GM21515 (cell line): ENCODE measurements at regions not wholly inside any gene's neighbourhood (a gene's known extent, or its start where the extent isn't known, plus 50 kb on each side); places are given as distances from the start of the nearest gene placed in this dataset.
"Not testable (repeated sequence)": the region's sequence is repeated elsewhere in the genome, so short reads cannot be mapped to it uniquely, and the experiment has no call there.

Experiments
- ATAC-seq: cut with Tn5 transposase; IDR thresholded peaks from one replicate; pipeline ENCODE4 v1.9.1; 2021; ENCODE audit not compliant: unreplicated experiment

- no peak for ATAC-seq
Measured at GRCh38 chr5:57002959-57003485, 51.1 kb upstream of the MIER3 start.

DNA sequence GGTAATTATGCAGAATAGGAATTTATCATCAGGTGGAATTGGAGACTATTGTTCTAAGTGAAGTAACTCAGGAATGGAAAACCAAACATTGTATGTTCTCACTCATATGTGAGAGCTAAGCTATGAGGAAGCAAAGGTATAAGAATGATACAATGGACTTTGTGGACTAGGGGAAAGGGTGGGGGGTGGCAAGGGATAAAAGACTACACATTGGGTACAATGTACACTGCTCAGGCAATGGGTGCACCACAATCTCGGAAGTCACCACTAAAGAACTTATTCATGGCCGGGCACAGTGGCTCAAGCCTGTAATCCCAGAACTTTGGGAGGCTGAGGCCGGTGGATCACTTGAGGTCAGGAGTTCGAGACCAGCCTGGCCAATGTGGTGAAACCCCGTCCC, 51.6 kb upstream of the MIER3 start:
- ATAC-seq: not testable (repeated sequence)

- no peak for ATAC-seq
Measured at GRCh38 chr5:57004800-57005199, 52.9 kb upstream of the MIER3 start.

GRCh38 chr5:57007344-57007743, 55.4 kb upstream of the MIER3 start:
- peak; percentile 75 for ATAC-seq

DNA sequence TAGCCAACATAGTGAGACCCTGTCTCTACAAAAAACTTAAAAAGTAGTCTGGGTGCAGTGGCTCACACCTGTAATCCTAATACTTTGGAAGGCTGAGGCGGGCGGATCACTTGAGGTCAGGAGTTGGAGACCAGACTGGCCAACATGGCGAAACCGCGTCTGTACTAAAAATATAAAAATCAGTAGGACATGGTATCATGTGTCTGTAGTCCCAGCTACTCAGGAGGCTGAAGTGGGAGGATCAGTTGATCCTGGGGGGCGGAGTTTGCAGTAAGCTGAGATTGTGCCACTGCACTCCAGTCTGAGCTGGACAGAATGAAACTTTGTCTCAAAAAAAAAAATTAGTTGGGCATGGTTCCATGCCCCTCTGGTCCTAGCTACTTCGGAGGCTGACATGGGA, 57.9 kb upstream of the MIER3 start:
- ATAC-seq: no peak

GRCh38 chr5:57010786-57011185, 58.9 kb upstream of the MIER3 start:
- no peak for ATAC-seq

DNA sequence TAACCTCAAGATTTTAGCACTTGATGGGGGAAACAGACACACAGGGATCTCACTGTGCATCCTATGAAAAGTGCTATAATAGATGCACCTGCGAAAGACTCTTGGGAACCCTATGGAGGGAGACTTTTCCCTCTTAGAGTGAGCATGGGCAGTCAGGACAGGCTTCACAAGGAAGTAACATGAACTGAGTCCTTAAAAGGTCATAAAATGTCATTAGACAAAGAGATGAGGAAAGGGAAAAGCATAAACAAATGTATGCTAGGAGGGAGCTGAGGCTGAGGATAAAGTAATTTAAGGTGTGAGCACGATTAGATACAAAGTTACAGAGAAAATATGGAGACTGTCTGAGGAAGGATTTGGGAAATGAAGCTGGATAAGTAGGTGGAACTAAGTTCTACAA, 60.6 kb upstream of the MIER3 start:
- ATAC-seq: no peak

DNA sequence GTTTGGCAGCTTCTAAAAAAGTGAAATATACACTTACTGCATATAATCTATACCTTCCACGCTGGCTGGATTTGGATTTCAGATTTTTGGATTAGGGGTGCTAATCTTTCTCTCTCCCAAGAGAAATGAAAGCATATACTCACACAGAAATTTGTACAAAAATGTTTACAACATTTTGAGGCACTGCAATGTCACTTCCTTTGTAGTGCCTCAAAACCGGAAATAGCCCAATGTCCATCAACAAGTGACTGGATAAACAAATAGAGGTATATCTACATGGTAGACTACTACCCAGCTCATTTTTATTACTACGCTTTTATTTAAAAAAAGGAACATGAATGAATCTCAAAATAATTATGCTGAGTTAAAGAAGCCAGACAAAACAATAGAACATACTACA, 74.0 kb upstream of the MIER3 start:
- no peak for ATAC-seq

GRCh38 chr5:57028161-57028560, 76.2 kb upstream of the MIER3 start:
- no peak for ATAC-seq

- no peak for ATAC-seq
Measured at GRCh38 chr5:57032151-57032551, 80.2 kb upstream of the MIER3 start.

DNA sequence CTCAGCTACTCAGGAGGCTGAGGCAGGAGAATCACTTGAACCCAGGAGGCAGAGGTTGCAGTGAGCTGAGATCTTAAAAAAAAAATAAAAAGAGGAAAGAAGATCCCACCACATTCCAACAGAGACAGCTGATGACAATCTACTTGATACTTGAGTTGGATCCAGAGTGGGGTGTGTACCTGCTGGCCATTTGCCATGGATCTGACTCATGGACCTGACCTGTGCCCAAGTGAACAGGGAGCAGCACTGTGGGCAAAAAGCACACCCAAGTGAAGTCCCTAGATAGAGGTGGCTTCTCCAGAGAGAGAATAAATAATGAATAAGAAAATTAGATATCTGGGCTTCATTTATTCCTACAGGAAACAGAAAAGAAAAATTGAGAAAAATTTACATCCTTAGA, 81.2 kb upstream of the MIER3 start:
- no peak for ATAC-seq

DNA sequence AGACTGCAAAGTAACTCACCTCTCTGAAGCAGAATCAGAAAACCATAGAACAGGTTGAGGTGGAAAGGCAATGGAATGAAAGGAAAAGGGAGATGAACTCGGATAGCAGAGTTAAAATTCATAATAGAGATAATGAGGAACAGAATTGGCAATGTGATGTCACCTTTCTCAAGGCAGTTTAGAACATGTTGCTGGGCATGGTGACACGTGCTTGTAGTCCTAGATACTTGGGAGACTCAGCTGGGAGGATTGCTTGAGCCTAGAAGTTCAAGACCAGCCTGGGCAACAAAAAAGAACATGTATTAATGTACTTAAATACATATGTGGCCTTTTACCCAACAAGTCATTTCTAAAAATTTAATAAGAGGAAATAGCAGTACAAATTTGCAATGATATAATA, 81.6 kb upstream of the MIER3 start:
- ATAC-seq: no peak

GRCh38 chr5:57034201-57034916, 82.4 kb upstream of the MIER3 start:
- ATAC-seq: no peak

DNA sequence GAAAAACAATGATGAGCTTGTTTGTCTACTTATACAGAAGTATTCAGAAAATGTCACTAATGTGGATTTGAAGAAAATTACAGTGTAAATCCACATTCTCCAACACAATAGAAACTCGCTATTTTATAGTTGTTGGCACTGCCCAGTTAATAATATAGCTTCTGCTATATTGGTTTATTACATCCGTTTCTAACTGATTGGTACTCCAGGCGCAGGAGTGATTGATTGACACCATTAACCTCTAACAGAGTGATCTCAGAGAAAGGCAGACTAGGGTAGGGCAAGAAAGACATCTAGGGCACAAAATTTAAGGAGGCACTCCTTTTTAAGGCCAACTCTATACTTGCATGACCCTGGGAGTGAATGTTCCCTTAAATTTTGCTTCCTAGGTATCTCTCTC, 84.0 kb upstream of the MIER3 start:
- ATAC-seq: no peak

GRCh38 chr5:57036761-57037160, 84.8 kb upstream of the MIER3 start:
- no peak for ATAC-seq

- ATAC-seq: no peak
Measured at GRCh38 chr5:57037355-57037754, 85.4 kb upstream of the MIER3 start.

- no peak for ATAC-seq
Measured at GRCh38 chr5:57041570-57041969, 89.6 kb upstream of the MIER3 start.

DNA sequence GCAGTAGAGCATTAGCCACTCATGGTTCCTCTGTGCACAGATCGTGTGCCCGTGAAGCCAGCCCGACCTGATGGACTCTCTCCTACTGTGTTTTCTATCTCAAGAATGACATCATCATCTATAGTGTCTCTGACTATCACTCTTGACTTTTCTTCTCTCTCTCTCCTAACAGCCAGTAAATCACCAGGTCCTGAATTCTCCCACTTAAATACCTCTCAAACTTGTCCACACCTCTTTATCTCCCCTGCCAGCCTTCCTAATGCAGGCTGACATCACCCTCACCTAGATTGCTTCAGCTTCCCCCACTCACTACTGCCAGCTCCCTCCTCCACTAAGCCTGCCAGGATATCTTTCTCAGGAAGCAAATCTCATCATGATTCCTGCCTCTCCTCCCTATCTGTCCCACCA, 90.6 kb upstream of the MIER3 start:
- no peak for ATAC-seq

DNA sequence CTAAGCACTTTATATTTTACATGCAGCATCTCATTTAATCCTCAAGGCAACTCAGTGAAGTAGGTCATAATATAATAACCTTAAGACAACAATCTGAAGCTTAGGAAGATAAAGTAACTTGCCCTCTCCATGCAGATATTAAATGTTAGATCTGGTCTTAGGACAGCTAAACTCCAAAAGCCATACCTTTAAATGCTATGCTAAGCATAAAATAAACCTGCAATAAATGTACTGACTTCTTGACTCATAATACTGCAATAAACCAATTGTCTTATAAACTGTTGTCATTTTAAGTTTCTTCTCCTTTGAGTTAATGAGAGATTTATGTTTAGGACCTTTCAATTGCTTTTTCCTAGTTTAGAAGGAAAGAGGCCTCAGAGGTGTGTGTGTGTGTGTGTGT, 102.2 kb upstream of the MIER3 start:
- ATAC-seq: no peak

GRCh38 chr5:57054671-57055070, 102.7 kb upstream of the MIER3 start:
- ATAC-seq: no peak

GRCh38 chr5:57055731-57056130, 103.8 kb upstream of the MIER3 start:
- ATAC-seq: no peak

- ATAC-seq: no peak
Measured at GRCh38 chr5:57063773-57064172, 110.1 kb upstream of the GPBP1 start.

DNA sequence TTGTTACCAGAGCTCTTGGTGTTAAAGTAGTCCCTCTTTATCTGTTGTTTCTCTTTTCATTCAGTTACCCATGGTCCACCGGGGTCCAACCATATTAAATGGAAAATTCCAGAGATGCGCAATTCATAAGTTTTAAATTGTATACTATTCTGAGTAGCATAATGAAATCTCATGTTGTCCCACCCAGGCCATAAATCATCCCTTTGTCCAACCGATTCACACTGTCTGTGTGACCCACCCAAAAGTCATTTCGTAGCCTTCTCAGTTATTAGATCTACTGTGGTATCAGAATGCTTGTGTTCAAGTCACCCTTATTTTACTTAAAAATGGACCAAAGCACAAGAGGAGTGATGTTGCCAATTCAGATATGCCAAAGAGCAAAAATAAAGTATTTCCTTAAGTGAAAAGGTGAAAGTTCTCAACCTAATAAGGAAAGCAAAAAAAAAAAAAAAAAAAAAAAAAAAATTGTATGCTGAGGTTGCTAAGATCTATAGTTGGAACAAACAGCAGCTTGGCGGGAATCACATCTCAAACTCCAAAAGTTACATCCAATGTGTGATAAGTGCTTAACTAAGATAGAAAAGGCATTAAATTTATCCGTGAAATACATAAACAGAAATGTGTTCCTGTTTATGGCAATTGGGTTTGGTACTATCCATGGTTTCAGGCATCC, 106.8 kb upstream of the GPBP1 start:
- ATAC-seq: no peak
